G401.6 (cell line): ENCODE measurements at regions not wholly inside any gene's neighbourhood (a gene's known extent, or its start where the extent isn't known, plus 50 kb on each side); places are given as distances from the start of the nearest gene placed in this dataset.
A peak's percentile ranks its signal among the peaks of the same experiment; 100 is the strongest.

ENCODE experiments used
- FAIRE-seq: peaks from 2 replicates; lab custom pipeline; 2012; peaks lifted over from hg19 to GRCh38; lab: Jason Lieb, UNC

- FAIRE-seq: no peak
Measured at GRCh38 chr17:413016-413350, 60.4 kb upstream of the RPH3AL start.

GRCh38 chr17:412211-413015, 59.8 kb upstream of the RPH3AL start:
- peak; percentile 92 for FAIRE-seq

GRCh38 chr17:411421-412120, 59.0 kb upstream of the RPH3AL start:
- no peak for FAIRE-seq

- FAIRE-seq: no peak
Measured at GRCh38 chr17:410543-411401, 58.2 kb upstream of the RPH3AL start.

GRCh38 chr17:409848-410542, 57.4 kb upstream of the RPH3AL start:
- peak; percentile 99 for FAIRE-seq

- FAIRE-seq: no peak
Measured at GRCh38 chr17:409308-409847, 56.8 kb upstream of the RPH3AL start.

GRCh38 chr17:404703-405102, 52.1 kb upstream of the RPH3AL start:
- FAIRE-seq: no peak
